Bone marrow (tissue), 2 donors: ENCODE measurements at regions not wholly inside any gene's neighbourhood (a gene's known extent, or its start where the extent isn't known, plus 50 kb on each side); places are given as distances from the start of the nearest gene placed in this dataset.

ENCODE experiments used
- DNase-seq, 2 donors: peaks; one replicate each; lab custom pipeline; 2025; lab: John Stamatoyannopoulos, UW

DNA sequence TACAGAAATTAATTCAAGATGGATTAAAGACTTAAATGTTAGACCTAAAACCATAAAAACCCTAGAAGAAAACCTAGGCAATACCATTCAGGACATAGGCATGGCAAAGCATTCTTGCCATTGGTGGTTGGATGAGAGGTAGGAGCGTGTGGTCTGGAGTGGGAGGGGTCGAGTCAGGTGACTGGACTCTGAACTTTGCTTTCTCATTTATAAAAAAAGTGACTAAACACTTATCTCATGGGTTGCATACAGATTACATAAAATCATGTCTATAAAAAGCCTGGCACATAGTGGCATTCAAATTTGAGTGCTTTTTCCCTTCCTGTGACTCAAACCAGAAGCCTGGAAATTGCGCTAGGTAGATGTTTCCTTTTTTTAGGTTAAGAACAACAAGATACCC lies 159.7 kb upstream of the SHISA6 start:
- no peak for DNase-seq

DNA sequence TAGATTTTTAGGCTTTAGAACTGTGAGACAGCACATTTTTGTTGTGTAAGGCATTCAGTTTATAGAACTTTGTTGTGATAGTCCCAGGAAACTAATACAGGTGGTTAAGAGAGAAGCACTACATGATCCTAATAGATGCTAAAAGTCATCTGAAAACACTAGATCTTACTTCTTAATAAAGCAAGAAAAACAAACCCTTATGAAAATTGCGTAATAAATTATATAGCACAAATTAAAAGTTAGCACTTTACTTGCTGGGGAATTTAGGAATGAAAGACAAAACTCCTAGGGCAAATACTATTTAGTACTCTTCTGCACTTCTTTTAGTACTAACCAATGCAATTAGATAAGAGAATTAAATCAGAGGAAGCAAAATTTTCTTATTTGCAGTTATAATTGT lies 163.3 kb upstream of the SHISA6 start:
- no peak for DNase-seq

DNA sequence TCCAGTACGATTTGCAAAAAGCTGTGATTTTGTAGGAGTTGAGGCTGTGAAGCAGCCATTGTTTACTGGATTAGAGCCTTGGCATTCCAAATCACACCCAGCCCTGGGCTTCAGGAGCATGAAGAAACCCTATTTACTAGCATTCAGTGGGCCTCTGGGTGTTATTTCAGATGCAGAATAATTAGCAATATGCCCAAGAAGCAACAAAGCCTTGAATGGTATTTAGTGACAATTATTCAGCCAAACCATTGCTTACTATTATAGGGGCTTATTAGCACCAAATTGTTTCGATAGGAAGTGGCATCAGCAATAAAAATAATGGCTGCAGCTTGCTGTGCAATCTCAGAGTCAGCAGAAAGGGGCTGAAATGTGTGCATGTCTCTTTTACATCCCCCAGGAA lies 166.6 kb upstream of the SHISA6 start:
- no peak for DNase-seq

DNA sequence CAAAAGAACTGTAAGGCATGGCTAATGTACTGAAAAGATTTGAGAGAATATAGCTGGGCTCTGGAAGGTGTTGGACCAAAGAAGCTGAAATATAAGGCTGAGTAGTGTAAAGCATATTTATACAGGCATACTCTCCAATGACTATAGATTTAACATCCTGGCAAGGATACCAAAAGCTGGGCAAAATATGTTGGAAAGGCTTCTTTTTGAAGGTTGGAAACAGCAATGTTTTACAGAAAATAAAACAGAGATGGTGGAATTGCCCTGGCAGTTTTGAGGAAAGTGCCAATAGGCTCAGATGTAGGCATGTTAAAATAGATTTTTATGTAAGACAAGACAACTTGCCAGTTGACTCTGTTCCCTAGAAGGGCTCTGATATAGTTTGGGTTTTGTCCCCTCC lies 184.1 kb upstream of the SHISA6 start:
- no peak for DNase-seq

DNA sequence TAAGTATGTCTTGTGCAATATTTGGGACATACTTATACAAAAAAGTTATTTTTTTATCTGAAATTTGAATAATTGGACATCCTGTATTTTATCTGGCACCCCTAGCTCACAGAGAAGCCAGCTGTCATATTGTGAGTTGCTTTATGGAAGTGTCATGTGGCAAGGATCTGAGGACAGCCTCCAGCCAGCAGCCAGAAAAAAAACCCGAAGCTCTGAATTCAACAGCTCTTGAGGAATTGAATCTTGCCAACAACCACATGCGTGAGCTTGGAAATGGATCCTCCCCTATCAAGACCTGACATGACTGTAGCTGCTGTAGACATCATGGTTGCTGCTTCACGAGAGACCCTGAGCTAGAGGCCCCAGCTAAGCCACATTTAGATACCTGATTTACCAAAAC lies 187.2 kb upstream of the SHISA6 start:
- no peak for DNase-seq

DNA sequence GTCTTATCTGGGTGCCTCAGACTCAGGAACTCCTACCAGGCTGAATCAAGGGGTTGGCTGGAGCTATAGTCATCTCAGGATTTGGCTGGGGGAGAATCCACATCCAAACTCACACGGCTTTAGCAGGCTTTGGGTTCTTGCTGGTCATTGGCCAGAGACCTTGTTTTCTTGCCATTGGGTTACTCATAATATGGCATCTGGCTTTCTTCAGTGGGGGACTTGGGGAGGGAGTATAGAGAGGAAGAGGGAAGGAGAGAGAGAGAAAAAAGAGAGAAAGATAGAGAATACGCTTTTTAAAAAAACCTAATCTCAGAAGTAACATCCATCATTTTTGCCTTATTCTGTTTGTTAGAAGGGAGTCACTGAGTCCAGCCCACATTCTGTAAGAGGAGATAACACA lies 191.5 kb upstream of the SHISA6 start:
- DNase-seq, result no peak

DNA sequence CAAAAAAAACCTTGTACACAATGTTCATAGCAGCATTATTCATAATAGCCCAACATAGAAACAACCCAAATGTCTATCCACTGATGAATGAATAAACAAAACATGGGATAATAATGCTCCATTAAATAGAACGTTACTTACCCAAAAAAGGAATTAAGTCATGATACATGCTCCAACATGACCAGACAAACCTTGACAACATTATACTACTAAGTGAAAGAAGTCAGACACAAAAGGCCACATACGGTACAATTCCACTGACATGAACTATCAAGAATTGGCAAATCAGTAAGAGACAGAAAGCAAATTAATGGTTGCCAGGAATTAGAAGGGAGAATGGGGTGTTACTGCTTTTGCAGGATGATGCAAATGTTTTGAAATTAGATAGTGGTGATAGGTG lies 193.8 kb upstream of the SHISA6 start:
- DNase-seq, result no peak

DNA sequence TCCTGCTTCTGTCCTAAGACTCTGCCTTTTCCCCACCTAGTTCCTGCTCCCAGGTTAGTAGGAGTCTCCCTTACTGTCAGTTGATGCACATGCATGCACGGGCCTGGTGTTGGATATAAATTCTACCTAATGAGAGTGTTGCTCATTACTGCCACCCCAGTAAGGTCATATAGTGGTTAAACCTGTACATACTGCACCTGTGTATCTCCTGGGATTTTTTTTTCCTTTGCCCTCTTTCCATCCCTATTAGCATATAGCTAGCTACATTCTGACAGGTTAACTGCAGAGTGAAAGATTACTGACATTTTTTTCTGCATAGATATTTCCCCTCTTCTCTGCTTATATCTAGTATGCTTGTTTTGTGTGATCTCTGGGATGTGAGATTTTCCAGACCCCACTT lies 201.5 kb upstream of the PIRT start:
- DNase-seq, result no peak

DNA sequence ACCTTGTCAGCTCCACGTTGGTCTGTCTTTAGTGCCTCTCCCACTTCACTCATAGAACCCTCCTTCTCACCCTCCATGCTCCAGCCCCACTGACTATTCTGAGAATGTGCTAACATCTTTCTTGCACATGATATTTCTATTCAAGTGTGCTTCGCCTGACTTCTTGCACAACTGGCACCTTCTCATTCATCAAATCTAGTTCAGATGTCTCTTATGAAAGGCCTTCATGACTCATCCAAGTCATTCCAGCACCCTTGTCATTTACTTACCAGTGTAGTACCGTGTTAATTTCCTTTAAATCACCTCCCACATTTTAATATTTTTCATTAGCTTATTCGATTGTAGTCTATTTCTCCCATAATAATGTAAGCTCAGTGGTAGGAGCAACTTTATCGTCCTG lies 197.8 kb upstream of the PIRT start:
- DNase-seq, result no peak

DNA sequence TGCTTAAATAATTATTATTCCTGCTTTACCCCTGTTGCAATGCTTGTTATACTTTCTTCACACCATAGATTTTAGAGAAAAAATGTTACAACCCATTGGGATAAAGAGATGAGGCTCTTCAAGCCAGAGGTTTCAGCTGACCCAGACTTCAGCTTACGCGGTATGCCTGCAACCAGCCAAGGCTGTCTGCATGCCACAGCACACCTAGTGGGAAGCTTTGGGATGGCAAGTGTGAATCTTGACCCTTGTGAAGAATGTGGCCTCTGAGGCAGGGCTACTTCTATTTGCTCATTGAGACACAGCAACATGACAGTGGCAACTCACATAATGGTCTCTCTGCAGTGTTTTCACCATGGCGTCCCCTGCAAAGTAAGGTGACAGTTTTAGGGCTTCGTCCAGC lies 193.9 kb upstream of the PIRT start:
- DNase-seq, result no peak

DNA sequence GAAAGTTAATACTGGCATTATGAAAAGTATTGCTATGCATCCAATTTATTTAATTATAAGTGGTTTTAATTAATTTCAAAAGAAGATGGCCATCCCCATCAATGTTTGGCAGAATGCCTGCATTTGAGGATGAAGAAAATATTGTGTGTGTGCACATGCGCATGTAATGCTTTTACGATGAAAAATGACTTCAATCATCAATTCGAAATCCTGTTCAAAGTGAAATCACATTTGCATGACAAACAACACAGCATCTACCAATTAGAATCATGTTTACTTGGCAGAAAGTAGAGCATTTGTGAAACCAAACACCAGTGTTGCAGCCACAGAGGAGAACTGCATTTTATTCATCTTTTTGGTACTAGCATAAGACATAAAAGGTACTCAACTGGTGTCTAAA lies 191.9 kb upstream of the PIRT start:
- DNase-seq, result no peak

DNA sequence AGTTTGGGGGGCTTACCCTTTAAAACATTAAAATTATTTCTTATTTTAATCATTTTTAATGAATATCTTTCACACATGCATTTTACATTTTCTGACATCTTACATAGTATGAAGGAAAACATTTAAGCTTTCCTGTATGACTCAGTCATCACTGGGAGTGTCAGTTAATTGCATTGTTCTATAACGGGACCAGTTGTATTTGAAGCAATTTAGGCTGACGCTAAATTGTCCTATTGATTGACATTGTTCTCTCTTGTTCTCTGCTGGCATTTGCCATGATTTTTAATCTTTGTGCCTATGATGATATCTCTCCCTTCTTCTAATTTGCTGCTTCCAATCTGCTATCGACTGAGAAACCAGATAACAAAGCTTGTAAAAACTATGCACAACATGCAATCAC lies 190.5 kb upstream of the PIRT start:
- DNase-seq, result no peak

DNA sequence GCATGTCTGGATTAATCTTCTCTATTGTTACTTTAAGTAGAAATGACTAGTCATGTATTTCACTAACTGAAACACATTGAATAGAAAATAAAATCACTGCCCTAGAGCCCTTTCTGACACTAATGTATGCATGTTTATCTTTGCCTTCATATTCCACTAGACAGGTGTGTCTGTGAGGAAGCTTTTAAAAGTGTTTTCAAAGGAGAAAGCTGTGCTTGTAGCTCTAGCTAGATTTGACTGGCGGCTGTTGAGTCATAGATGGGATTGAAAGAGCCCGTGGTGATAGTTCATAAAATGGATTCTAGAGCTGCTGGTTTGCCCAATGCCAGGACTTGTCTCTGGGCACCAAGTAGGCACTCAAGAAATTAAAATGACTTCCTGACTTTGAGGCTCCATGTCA lies 189.0 kb upstream of the PIRT start:
- DNase-seq, result no peak

DNA sequence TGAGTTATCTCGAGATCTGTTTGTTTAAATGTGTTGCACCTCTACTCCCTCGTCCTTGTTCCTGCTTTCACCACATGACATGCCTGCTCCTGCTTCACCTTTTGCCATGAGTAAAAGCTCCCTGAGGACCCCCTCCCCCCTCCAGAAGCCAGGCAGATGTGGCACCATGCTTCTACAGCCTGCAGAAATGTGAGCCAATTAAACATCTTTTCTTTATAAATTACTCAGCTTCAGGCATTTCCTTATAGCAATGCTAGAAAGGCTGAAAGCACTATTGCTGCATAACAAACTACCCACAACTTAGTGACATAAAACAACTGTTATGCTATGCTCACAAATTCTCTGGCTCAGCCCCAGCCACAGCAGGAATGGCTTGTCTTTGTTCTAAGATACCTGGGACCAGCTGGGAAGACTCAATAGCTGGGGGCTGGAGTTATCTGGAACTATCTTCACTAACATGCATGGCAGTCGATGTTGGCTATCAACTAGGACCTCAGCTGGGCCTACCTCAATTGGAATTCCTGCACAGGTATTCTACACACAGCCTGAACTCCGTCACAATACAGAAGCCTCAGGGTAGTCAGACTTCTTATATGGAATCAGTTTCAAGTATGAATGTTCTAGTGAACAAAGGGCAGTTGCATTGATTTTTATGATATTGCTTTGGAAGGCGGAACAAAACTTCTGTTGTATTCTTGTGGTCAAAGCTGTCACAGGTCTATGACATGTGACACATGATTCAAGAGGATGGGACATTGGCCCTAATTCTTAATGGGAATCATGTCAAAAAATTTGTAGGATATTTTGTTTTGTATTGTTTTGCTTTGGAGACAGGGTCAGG lies 186.0 kb upstream of the PIRT start:
- DNase-seq, result no peak

DNA sequence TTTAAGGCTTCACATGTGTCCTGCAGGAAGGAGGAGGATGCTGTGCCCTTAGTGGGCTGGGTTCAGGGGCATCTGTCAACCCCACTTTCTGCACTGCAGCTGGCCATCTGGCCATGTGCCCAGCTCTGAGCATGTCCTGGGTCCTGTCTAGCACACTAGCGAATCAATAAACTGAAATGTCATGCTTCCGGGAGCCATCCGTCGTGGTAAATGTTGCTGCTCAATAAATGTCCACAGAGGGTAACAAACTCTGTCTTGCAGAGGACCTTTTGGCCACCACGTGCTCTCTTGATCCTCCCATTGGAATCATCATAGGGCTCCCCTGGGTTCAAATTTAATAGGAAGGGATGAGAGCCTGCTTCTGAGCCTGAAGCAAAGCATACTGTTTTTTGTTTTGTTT lies 168.6 kb upstream of the PIRT start:
- no peak for DNase-seq

DNA sequence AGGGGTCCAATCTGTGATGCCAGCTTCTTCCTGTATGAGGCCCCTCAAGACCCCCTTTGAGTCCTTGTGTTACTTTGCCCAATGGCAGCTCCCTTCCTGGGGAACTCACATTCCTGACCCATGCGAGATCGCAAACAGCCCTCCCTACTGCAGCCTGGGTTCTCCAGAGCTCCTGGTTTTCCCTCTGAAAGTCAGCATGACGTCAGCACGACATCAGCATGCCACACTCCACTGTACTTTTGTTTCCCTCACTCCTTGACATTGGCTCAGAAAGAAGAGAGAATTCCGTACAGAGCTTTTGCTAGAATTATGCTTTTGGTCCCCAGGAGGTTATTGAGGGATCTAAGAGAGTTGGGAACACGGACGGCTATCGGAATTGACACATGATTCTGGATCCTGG lies 168.1 kb upstream of the PIRT start:
- no peak for DNase-seq

DNA sequence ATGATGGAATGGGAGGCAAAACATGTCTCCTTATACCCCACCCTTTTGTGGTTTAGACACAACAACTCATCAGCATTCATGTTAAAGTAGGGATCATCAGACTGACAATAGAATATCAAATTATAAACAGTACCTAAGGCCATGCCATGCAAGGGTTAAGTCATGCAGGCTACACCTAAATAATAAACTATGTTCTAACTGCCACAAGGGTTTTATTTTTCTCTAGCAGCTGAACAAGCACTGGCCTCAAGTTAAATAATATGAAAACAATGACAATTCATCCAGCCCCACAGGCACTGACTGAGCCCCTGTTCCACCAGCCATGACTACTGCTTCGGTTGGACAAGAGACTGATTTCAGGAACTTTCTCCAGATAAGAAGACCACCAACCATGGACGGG lies 164.5 kb upstream of the PIRT start:
- no peak for DNase-seq

DNA sequence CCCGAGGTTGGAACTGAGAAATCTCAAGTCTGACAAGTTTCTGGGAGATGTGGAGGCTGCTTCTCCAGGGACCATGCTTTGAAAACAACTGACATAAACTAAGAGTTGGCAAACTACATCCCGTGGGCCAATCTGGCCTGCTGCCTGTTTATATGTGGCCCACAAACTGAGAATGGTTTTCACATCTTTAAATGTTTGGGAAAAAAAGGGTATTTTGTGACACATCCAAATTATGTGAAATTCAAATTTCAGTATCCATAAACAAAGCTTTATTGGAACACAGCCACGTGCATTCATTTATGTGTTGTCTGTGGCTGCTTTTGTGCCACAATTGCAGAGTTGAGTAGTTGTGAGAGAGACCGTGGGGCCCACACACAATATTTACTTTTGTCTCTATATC lies 163.8 kb upstream of the PIRT start:
- DNase-seq, result no peak

DNA sequence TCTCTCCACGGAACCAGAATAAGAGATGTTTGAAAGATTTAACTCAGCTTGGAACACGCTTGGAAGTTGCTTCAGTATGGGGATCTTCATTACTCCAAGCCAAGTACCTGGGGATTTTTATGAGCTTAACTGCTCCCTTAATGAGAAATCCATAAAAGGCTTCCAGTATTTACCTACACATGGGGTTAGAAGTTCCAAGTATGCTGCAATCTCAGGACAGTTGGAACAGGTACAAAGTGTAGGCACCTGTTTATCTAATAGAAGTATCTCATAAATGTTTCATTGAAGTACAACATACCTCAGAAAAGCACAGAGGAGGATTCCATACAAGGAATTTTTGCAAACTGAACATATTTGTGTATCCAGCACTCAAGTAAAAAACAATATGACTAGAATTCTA lies 161.6 kb upstream of the PIRT start:
- DNase-seq, result no peak

DNA sequence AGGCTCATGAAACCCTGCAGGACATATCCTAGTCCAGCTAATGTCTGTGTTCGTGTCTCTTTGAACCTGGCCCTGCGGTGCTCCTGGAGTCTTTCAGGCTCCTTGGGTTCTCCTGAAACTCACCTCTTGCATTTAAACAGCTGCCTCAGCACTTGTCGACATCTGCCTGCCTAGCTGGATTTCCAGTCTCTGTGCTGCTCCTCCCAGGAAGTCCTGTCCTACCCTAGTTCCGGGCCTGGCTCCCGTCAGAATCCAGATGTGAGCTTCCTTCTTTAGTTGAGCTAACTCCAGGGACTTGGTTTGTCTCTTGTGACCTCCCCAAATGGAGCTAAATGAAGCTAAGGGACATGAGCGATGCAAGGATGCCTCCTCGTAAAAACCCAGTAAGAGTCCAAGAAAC lies 155.2 kb upstream of the PIRT start:
- DNase-seq, result no peak

DNA sequence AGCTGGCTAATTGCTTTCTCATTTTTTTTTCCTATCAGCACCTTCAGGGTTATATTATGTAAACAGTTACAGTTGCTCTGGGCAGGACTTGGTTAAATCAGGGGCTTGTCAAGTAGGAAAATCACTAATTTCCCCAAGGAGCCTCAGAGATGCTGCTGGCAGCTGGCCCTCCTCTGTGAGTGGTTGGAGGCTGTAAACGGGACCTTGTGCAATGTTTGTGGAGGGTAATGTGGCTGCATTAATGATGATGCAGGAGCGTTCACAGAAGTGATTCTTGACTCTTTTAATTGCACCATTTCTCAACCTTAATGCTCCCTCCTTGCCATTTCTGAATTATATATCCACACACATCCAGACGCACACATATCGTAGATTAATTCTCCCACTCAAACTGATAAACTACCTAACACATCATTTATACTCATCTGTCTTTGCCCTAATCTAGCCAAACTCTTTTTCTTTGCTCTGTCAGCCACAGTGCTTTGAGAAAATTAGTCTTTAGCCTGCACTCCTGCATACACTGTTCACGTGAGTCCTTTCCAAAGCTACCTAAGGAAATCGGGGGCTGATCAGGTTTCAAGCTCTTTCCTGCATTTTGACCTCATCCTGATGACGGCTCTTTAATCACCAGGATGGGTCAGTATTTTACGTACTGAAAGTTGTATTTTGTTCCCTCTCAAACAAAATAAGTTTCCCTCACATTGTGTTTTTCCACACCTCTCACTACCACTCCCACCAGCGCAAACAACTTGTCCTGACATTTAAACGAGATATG lies 154.4 kb upstream of the PIRT start:
- no peak for DNase-seq

DNA sequence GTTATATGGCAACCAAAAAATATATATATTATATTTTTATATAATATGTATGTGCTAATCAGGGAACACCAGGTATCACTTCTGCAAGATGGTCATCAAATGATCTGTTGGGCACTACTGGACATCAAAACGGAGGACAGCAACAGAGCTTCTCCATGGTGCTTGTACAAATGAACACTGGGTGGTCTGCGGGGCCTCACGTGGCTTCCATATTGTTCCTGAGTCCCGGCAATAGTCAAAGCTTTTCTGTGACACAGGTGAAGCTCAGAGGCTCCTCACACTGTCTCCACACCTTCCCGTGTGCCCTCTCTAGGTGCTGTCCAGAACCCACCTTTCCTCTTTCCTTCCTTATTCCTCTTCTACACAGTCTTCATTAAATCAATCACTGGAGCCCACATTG lies 149.9 kb upstream of the PIRT start:
- DNase-seq, result no peak

DNA sequence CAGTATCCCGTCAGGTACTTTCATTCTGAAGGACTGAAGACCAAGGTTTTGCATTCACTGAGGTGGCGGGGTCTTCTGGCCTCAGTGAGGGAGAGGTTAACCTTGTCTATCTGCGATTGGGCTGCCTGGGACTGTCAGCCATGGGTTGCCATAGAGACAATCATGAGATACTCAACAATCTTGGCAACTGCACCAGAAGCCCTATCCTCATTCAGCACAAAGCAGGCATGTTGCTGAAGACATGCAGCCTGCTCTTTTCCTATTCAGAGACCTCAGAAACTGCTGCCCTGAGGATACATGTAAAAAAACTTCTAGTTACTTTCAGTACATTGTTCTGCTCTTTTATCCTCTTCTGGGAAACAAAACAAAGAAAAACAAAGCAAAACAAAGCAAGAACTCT lies 146.3 kb upstream of the PIRT start:
- no peak for DNase-seq

DNA sequence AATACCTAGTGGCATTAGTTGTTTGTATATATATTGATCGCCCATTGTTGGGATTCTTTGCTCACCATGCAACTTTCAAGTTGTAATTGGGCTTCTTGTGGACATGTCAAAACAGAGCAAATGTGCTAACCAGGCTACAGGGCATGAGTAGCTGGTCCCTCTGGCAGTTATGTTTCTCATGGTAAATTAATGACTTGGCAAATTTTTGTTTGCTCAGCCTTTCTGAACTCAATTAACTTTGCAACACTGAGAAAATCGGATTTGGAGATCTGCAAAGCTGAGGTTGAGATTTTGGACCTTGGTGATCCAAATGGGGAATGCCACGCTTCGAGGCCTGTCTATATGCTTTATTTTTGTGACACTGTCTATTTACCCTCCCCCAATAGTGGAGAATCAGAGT lies 138.5 kb upstream of the PIRT start:
- DNase-seq, result no peak
